CD4-positive, alpha-beta T cell treated with Interferon alpha-2 for 1 hour (primary cell): ENCODE measurements at regions not wholly inside any gene's neighbourhood (a gene's known extent, or its start where the extent isn't known, plus 50 kb on each side); places are given as distances from the start of the nearest gene placed in this dataset.

Experiments used
- DNase-seq, 2 donors: peaks; one replicate each; pipeline ENCODE4 v3.0.0-alpha.2; 2020 to 2022

- no peak for DNase-seq
Measured at GRCh38 chr13:22198001-22198400, 527.1 kb downstream of the FGF9 start.

- DNase-seq: no peak
Measured at GRCh38 chr13:22198641-22199217, 527.9 kb downstream of the FGF9 start.

GRCh38 chr13:22200440-22200839 is 529.6 kb downstream of the FGF9 start:
- DNase-seq: no peak

GRCh38 chr13:22201375-22201925 is 530.6 kb downstream of the FGF9 start:
- no peak for DNase-seq

GRCh38 chr13:22210134-22210930 is 539.5 kb downstream of the FGF9 start:
- no peak for DNase-seq

GRCh38 chr13:22211876-22212275 is 541.0 kb downstream of the FGF9 start:
- no peak for DNase-seq

- DNase-seq: no peak
Measured at GRCh38 chr13:22212576-22212975, 541.7 kb downstream of the FGF9 start.

GRCh38 chr13:22214184-22214583 is 543.3 kb downstream of the FGF9 start:
- no peak for DNase-seq

GRCh38 chr13:22218797-22219196 is 547.9 kb downstream of the FGF9 start:
- no peak for DNase-seq

- DNase-seq: no peak
Measured at GRCh38 chr13:22219709-22220108, 548.8 kb downstream of the FGF9 start.

- no peak for DNase-seq
Measured at GRCh38 chr13:22220151-22221135, 549.6 kb downstream of the FGF9 start.

GRCh38 chr13:22223411-22223810 is 552.5 kb downstream of the FGF9 start:
- no peak for DNase-seq

- no peak for DNase-seq
Measured at GRCh38 chr13:22226086-22226485, 555.2 kb downstream of the FGF9 start.

GRCh38 chr13:22227895-22228294 is 557.0 kb downstream of the FGF9 start:
- no peak for DNase-seq

- DNase-seq: no peak
Measured at GRCh38 chr13:22229916-22230315, 559.0 kb downstream of the FGF9 start.

GRCh38 chr13:22232186-22232585 is 561.3 kb downstream of the FGF9 start:
- no peak for DNase-seq

GRCh38 chr13:22235285-22235949 is 564.5 kb downstream of the FGF9 start:
- no peak for DNase-seq

GRCh38 chr13:22235950-22236290 is 565.0 kb downstream of the FGF9 start:
- no peak for DNase-seq

GRCh38 chr13:22238269-22238668 is 567.4 kb downstream of the FGF9 start:
- DNase-seq: no peak

- DNase-seq: no peak
Measured at GRCh38 chr13:22240716-22241115, 569.8 kb downstream of the FGF9 start.

- no peak for DNase-seq
Measured at GRCh38 chr13:22243469-22244163, 572.7 kb downstream of the FGF9 start.

GRCh38 chr13:22252281-22252830 is 581.5 kb downstream of the FGF9 start:
- no peak for DNase-seq
